AG08396 (cell line): ENCODE measurements at regions not wholly inside any gene's neighbourhood (a gene's known extent, or its start where the extent isn't known, plus 50 kb on each side); places are given as distances from the start of the nearest gene placed in this dataset.
"Not testable (repeated sequence)": the region's sequence is repeated elsewhere in the genome, so short reads cannot be mapped to it uniquely, and the experiment has no call there.

Experiments
- DNase-seq: peaks from one replicate; pipeline ENCODE4 v3.0.0; 2012; ENCODE audit warnings: low spot score, mixed read lengths

DNA sequence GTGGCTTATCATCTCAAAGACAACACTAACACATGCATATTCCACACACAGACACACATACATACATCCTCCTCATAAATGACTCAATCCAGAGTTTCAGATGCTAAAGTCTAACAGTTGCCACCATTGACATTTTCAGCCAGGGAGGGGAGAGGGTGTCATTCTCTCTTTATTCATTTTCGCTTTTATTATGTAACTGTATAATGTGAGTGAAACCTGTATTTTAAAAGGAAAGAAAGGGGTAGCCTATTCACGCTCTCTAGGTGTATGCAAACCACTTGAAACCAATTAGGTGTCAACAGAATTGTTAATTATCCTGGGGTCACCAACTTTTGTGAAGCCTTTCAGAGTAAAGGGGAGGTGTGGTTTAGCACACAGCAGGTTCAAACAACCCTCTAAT lies 1282.9 kb downstream of the ROBO2 start:
- DNase-seq, result no peak

DNA sequence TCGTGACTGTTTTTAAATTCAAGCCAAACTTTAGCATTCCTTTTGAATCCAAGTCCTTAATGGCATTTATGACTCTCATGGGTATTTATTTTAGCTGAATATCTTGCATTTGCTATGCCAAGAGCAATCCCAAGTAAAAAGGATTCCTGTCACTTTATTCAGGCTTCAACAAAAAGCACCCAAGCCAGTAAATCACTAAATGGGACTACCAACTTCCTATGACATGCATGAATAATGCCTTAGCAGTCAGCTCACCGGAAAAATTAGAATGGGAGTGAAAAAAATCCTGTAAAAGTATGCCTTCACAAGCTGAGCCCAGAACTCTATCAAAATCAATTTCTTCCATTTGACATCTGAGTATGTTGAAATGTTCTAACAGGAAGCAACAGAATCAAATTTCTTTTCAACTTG lies 1297.9 kb downstream of the ROBO2 start:
- DNase-seq, result no peak

DNA sequence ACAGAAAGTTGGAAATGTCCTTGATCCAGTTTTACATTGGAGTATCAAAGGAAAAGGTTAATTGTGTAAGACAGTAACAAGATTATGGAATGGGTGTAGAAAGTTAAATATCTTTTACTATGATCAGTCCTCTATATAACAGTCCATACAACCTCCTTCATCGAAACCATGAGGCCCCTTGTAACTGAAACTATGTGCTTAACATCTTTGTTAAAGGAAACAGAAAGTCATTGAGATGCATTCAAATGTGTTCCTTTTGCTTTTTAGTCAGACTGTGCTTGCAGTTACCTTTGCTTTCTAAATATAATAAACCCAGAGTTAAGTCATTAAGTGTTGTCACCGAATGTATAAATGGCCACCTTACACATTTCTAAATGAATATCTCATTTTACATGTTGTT lies 1298.5 kb downstream of the ROBO2 start:
- no peak for DNase-seq

DNA sequence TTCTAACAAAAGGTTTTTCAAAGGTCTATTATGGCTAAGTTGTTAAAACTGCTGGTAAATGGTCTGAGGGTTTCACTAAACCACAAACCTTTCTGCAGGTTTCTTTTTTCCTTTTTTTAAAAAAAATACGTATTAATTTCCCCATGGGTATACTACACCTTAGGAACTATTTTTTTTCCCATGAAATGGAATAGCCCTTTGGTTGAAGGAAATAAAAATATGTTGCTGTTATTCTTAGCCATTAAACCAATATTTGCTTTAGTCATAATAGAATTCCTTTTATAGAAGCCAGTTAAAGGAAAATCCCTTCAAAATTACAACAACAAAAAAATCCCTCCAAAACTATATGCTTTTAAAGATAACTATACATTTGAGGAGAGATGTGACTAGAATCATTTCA lies 1303.3 kb downstream of the ROBO2 start:
- DNase-seq, result no peak

DNA sequence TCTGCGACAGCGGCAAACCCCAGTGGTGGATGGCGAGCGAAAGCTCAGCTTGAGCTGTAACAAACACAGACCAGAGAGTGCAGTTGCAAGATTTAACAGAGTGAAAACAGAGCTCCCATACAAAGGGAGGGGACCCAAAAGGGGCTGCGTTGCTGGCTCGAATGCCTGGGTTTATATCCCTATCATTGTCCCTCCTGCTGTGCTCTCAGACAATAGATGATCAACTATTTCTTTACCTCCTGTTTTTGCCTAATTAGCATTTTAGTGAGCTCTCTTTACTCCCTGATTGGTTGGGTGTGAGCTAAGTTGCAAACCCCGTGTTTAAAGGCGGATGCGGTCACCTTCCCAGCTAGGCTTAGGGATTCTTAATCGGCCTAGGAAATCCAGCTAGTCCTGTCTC lies 1304.4 kb downstream of the ROBO2 start:
- not testable (repeated sequence) for DNase-seq

DNA sequence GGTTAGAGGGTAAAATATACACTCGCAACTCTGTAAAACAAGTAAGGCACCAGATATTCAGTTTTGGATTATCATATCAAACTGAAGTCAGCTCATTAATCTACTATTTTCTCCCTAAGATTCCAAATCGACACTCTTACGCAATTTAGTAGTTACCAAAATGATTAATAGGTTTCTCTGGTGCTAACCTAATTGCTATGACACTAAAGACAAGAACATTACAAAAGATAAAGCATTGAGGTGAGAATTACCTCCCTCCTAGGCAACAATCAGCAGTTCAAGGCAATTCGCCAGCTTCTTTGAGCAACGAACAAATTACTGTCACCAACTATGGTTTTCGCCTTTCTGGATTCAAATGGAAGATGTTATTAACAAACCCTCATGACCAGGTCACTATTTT lies 1305.0 kb downstream of the ROBO2 start:
- no peak for DNase-seq

DNA sequence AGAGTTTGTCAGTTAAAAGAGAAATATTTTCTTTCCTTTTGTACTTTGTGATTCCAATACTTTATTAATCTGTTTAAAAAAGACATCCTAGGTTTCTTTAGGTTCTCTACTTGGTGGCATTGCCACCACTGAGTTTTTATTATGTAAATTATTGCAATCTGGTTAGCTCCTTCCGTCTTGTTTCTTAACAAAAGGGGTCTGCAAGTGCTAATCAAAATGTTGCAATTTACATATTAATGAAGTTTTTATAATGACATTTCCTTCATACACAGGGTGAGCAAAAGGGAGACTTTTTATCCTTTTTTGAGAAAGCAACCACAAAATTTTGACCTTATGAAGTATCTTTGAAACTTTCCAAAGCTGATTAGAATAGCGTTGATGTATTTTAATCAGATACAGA lies 1307.3 kb downstream of the ROBO2 start:
- DNase-seq, result no peak

DNA sequence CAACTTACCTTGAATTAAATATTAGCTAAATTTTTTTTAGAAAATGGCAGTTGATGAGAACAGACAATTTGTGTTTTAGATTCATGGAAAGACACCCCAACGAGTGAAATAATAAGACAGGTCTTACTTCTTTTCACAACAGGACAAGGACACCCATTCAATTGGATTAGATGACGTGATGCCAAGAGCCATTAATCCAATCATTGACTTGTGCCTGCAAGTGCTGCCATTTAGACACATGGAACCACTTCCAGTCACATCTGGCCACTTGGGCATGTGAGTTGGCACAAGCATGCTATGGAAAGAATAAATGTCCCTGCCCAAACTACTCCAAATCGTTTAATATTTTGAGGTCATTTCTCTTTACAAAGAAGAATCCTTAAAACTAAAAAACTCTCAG lies 1308.8 kb downstream of the ROBO2 start:
- DNase-seq, result no peak

DNA sequence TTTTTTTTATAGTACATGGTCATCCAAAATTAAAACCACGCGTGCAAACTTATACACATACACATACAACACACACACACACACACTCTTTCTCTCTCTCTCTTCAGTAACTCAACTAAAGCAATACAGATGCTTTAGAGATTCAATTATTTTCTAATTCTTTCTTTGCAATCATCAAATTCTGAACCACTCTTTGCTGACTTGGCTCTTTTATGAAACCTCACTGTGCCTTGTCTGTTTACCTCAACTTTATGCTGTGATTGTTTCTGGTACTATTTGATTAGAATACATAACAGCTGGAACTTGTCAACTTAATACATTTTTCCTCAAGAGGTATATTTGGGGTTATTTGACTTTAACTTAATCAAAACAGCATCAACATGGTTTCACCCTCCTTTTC lies 1309.7 kb downstream of the ROBO2 start:
- DNase-seq, result no peak

DNA sequence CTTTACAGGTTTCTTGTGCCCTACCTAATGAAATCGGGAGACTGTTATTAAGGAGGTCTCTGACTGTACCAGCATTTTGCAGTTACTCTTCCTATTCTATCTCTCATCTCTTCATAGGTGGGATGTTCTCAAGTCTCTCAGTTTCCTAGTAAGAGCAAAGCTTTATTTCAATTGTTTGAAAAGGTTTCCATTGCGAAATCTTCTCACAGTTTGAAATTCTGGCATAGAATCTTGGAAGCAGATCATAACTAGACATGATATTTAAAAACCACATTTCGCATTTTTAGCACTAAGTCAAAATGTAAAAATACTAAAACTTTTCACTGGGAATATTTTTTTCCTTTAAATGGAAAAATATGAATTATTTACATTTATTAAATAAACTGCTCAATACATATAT lies 1311.4 kb downstream of the ROBO2 start:
- DNase-seq, result no peak

DNA sequence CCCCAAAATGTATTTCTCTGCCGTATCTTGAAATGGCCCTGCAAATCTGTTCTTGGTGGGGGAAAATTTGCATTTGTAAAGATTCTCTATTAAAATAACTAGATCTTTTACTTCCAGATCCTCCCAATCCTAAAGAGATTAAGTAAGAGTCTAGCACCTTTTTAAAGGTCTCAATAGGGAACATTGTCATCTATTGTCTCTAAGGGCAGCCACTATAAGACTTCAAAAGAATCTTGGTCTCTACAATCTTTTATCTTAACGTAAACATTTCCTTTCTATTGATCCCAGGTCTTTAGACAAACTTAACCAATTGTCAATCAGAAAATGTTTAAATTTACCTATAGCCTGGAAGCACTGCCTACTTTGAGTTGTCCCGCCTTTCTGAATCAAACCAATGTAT lies 1313.3 kb downstream of the ROBO2 start:
- DNase-seq, result no peak

DNA sequence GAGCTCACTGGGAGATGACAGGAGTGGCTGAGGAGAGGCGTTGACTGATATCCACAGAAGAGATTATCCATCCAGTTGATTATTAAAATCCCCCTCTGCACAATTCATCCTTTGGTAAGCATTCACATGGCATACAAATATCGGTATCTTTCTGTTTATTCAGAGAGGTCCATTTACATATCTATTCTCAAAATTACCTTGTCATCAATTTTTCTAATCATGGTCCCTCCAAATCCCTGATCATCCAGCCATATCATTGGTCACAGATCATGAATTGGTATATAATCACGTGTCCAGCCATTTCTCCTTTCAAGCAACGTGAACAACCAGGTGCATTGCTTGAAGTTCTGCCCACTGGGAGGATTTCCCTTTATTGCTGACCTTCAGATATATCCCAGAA lies 1321.0 kb downstream of the ROBO2 start:
- DNase-seq, result no peak

DNA sequence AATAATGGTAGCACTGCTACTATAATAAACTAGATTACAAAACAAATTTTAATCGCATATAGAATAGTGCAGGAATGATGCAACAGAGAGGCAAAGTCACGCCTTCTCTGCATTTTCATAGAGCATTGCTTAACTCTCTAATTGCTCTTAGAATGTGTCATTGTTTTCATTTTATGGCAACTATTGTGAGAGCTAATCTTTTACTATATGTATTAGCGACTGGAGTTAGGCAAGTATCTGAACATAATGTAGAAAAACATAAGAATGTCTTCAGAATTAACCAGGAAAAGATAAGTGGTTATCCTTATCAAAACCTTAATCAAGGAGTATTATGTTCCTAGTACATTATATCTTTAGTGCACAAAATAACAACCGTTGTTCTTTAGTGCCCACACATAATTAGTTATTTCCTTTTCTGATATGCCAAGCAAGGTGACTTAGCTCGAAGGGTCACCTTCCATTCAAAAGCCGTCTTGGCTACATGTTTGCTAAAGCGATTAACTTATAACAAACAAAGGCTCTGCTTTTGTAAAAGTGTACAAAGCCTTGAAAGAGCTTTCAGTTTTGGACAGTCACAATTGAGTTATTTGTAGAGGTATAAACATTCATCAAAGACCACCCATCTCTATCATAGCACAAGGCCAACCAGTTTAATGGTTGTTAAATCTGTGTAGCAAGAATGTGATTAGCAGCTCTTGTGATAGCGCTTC lies 1328.9 kb downstream of the ROBO2 start:
- DNase-seq, result no peak

DNA sequence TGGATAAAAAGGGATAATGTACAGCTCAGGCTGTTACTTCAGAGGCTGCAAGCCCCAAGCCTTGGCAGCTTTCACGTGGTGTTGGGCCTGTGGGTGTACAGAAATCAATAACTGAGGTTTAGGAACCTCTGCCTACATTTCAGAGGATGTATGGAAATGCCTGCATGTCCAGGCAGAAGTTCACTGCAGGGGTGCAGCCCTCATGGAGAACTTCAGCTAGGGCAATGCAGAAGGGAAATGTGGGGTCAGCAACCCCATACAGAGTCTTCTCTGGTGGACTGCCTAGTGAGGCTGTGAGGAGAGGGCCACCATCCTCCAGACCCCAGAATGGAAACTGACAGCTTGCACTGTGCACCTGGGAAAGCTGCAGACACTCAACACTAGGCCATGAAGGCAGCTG lies 1350.3 kb downstream of the ROBO2 start:
- no peak for DNase-seq

DNA sequence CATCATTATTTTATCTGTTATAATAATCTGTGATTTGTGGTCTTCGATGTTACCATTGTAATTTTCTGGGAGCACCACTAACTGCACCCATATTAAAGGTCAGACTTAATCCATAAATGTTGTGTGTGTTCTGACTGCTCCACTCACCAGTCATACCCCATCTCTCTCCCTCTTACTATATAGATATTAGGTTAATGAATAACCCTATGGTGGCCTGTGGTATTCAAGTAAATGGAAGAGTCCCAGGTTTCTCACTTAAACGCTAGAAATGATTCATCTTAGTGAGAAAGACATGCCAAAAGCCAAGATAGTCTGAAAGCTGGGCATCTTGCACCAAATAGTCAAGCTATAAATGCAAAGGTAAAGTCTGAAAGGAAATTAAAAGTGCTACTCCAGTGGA lies 1358.5 kb downstream of the ROBO2 start:
- no peak for DNase-seq

DNA sequence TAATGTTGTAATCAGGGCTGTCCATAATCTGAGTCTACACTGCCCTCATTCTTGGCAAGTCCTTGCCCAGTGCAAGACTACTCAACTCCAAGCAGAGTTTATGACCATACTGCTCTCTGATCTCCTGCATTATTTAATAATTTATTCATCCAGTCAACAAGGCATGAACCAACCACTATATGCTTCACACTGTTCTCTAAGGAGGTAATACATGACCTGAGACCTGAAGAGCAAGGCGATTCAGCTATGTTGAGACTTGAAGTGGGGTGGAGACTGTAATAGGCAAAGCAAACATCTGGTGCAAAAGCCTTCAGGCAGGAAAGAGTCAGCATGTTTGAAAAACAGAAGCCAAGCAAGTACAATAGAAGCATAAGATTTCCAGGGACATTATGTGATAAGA lies 1362.8 kb downstream of the ROBO2 start:
- DNase-seq, result no peak

DNA sequence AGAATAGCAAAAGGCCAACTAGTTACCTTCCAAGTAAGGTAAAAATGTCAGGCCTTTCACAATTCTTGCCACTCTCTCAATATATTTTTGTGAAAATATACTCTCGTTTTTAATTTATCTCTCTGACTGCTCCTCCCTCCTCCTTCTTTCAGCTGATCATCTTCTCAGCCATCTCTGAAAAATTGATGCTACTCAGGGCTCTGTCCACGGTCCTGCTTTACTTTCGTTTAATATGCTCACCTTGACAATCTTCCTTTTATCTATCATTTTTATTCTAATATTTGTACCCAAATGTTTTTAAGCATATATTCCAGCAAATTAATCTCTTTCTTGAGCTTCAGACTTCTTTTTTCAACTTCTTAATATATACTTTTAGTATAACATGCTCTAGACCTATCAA lies 1362.1 kb downstream of the ROBO1 start:
- DNase-seq, result no peak

DNA sequence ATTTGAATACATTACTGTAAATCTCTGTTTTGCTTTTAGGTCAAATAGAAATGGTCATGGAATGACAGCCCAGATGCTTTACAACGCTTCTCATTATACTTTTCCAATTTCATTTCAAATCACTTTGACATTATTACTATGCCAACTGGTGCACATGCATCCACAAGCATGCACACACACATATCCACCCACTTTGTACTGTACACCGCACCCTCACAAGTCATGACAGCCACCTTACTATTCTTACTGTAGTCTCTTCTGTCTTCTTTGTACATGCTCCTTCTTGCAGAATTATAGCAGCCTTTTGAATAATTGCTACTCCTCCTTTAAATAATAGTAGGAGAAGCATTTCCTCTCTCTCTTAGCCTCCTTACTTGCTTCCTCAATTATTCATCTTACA lies 1361.4 kb downstream of the ROBO1 start:
- DNase-seq, result no peak

DNA sequence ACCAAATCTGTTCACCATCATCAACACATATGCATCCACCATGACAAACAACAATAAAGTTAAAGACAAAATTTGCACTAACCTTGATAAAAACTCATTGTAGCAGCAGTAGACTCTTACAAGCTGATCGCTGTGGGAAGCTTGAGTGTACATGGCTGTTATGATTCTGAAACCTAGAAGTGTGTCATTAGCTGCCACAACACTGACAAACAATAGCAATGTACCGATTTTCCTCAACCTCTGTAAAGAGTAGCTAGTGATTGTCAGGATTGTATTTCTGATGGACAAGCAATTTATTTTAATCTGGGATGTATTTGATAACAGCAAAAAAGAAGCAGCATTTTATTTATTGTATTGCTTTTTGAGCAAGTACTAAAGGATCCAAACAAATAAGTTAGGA lies 1357.7 kb downstream of the ROBO1 start:
- no peak for DNase-seq

DNA sequence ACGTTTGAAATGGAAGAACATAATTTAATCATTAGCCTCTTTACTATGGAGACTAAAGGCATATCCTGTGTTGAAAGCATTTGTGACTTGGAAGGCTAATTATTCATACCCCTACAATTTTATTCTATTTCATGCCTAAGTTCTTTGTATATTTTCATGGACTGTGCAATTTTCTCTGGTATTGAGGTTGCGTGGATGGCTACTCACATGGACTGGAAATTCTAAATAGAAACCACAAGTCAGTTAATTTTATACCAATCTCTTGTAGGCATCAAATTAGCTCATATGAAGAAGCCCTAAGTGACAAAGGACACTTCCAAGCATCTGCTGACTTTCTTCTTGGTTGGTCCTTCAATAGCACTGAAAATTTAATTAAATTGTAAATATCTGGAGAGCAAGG lies 1353.5 kb downstream of the ROBO1 start:
- DNase-seq, result no peak

DNA sequence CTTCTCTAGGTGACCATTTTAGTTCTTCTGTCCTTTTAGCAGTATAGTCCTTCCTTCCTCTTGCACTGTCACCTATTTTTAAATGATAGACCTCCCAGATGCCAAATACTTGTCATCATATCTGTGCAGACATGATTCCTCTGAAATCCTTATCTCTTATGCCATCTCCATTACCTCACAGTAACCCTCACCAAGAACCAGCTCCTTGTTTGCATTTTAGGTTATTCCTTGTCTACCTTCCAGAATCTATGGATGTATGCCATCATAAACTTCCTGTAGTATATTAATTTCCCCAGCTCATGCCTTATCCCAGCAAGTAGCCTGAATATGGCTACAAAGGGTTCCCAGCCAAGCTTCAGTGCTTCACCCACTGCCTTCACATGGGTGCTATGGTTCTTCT lies 1347.2 kb downstream of the ROBO1 start:
- DNase-seq, result no peak

DNA sequence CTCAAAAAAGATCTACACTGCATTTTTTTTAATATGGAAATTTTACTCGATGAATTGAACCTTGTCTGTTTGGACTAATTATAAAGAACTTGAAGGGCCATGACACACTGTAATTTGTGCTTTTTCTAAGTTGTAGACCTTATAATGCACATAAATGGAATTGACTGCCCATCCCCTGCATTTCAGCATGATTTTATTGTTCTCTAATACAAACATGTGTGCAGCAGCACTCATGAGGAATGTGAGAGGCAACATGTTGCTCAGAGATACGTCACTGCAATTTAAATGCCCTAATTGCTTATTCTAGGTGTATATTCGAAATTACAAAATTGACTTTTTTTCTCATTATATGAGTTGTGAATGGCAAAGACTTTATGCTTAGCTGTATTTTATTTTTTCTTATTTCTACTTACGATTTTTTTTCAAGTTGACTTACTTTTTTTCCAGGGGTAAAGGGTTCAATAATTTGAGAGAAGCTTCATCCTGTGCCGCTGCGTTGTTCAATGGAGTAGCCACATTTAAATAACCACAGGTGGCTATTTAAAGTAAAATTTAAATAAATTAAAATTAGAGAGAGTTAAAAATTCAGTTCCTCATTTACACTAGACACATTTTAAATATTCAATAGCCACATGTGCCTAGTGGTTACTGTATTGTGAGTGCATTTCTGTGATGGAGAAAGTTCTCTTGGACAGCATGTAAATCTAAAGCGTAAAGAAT lies 1346.4 kb downstream of the ROBO1 start:
- no peak for DNase-seq

DNA sequence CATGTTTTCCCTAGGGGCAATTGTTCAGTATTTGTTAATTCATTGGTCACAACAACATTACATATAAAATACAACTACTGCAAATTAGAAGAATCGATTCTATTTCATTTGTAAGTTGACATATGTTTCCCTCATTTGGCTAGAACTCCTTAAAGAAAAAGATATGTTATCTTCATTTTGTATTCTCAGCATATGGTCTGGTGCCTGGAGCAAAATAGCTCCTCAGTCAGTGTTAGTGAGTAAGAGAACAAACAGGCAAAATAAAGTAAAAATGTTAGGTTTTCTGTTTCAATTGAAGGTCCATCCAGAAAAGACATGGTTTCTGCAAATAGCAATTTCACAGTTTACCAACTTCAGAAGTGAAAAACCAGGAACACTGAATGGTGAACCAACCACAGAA lies 1343.1 kb downstream of the ROBO1 start:
- no peak for DNase-seq

DNA sequence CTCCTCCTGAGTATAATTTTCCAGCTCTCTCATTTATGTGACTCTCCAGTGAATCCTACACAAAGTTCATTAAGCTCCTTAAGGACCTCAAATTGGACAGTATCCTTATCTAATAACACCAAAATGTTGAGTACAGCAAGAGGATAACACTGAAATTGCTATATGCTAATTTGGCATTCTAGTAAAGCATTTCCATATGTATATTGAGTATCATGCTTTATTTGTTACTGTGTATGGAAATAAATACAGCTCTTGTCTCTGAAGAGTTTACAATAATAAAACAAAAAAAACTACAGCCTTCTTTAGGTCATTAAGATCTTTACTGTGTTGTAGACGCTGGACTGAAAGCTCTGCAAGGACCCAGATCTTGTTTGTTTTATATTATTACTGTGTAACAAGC lies 1341.3 kb downstream of the ROBO1 start:
- DNase-seq, result no peak
